ENCODE measurements at regions not wholly inside any gene's neighbourhood (a gene's known extent, or its start where the extent isn't known, plus 50 kb on each side); places are given as distances from the start of the nearest gene placed in this dataset.

DNA sequence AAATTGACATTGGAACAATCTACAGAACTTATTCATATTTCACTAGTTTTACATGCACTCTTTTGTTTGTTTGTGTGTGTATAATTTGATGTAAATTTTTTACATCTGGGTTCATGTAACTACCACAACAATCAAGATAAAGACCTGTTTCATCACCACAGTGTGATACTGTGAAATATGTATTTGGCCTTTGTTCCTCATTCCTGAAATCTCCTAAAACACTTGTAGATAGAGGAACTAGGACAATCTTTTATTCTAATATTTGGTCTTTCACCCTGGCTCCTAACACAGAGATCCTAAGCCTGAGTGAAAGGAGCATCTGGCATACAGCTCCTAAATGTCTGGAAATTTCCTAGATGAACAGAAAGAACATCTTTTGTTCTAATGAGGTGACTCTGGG lies 155.0 kb upstream of the GPR149 start:
- TF ChIP-seq, protein P1, sequence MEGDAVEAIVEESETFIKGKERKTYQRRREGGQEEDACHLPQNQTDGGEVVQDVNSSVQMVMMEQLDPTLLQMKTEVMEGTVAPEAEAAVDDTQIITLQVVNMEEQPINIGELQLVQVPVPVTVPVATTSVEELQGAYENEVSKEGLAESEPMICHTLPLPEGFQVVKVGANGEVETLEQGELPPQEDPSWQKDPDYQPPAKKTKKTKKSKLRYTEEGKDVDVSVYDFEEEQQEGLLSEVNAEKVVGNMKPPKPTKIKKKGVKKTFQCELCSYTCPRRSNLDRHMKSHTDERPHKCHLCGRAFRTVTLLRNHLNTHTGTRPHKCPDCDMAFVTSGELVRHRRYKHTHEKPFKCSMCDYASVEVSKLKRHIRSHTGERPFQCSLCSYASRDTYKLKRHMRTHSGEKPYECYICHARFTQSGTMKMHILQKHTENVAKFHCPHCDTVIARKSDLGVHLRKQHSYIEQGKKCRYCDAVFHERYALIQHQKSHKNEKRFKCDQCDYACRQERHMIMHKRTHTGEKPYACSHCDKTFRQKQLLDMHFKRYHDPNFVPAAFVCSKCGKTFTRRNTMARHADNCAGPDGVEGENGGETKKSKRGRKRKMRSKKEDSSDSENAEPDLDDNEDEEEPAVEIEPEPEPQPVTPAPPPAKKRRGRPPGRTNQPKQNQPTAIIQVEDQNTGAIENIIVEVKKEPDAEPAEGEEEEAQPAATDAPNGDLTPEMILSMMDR (IDR thresholded peaks at IDR 0.05), result no peak
- TF ChIP-seq POLR2A (IDR thresholded peaks at IDR 0.05), result no peak

Measured in thyroid gland (tissue), 4 donors.